Mesothelial cell of epicardium (in vitro differentiated cells): ENCODE measurements at regions not wholly inside any gene's neighbourhood (a gene's known extent, or its start where the extent isn't known, plus 50 kb on each side); places are given as distances from the start of the nearest gene placed in this dataset.

Experiments
- DNase-seq, 2 experiments: peaks; one replicate each; pipeline ENCODE4 v3.0.0; 2021; ENCODE audit warnings: low spot score in 2 of 2; ENCODE audit not compliant: unreplicated experiment in 2 of 2
- H3K27ac Mint-ChIP-seq: 2 replicates; pipeline ENCODE4 v1.8.0; 2021; ENCODE audit warnings: mixed read lengths
- H3K27me3 Mint-ChIP-seq: 2 replicates; pipeline ENCODE4 v1.8.0; 2021; ENCODE audit warnings: low read depth, mixed read lengths
- H3K36me3 Mint-ChIP-seq: 2 replicates; pipeline ENCODE4 v1.8.0; 2021; ENCODE audit warnings: mixed read lengths
- H3K4me1 Mint-ChIP-seq: 2 replicates; pipeline ENCODE4 v1.8.0; 2021; ENCODE audit warnings: mixed read lengths
- H3K4me3 Mint-ChIP-seq: 2 replicates; pipeline ENCODE4 v1.8.0; 2021; ENCODE audit warnings: mild to moderate bottlenecking, moderate library complexity, mixed read lengths
- H3K9me3 Mint-ChIP-seq: 2 replicates; pipeline ENCODE4 v1.8.0; 2021; ENCODE audit warnings: mixed read lengths
- TF ChIP-seq, protein P1 (sequence below): fragments of 200-600 bp; sonication (generic); IDR thresholded peaks from one replicate; pipeline ENCODE4 v1.5.0; 2021; ENCODE audit warnings: antibody characterized with exemption; ENCODE audit not compliant: unreplicated experiment

- no peaks in the 10 kb centered on the region for H3K27me3 Mint-ChIP-seq
- no peaks in the 10 kb centered on the region for H3K4me1 Mint-ChIP-seq
- TF ChIP-seq, protein P1, sequence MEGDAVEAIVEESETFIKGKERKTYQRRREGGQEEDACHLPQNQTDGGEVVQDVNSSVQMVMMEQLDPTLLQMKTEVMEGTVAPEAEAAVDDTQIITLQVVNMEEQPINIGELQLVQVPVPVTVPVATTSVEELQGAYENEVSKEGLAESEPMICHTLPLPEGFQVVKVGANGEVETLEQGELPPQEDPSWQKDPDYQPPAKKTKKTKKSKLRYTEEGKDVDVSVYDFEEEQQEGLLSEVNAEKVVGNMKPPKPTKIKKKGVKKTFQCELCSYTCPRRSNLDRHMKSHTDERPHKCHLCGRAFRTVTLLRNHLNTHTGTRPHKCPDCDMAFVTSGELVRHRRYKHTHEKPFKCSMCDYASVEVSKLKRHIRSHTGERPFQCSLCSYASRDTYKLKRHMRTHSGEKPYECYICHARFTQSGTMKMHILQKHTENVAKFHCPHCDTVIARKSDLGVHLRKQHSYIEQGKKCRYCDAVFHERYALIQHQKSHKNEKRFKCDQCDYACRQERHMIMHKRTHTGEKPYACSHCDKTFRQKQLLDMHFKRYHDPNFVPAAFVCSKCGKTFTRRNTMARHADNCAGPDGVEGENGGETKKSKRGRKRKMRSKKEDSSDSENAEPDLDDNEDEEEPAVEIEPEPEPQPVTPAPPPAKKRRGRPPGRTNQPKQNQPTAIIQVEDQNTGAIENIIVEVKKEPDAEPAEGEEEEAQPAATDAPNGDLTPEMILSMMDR = no peak
- H3K4me3 Mint-ChIP-seq = no peak overlapping the region
- H3K27ac Mint-ChIP-seq = no peak overlapping the region
- DNase-seq = no peak
- H3K9me3 Mint-ChIP-seq = peaks cover 14% of the 10 kb centered on the region
- peaks cover 3% of the 10 kb centered on the region for H3K36me3 Mint-ChIP-seq
Observed at GRCh38 chr4:181592221-181592745, 650.9 kb upstream of the TENM3 start.

GRCh38 chr4:181593703-181594102, 649.5 kb upstream of the TENM3 start:
- no peaks in the 10 kb centered on the region for H3K36me3 Mint-ChIP-seq
- no peak overlapping the region for H3K27ac Mint-ChIP-seq
- peaks cover 7% of the 10 kb centered on the region for H3K4me1 Mint-ChIP-seq
- H3K9me3 Mint-ChIP-seq = peaks cover 10% of the 10 kb centered on the region
- TF ChIP-seq, protein P1 = no peak
- no peak for DNase-seq
- H3K27me3 Mint-ChIP-seq = no peaks in the 10 kb centered on the region
- no peak overlapping the region for H3K4me3 Mint-ChIP-seq

GRCh38 chr4:181594188-181594587, 649.0 kb upstream of the TENM3 start:
- no peak for DNase-seq
- Mint-ChIP-seq H3K9me3 (peaks cover 10% of the 10 kb centered on the region), H3K4me1 (peaks cover 7% of the 10 kb centered on the region), H3K27ac (no peak overlapping the region), H3K4me3 (no peak overlapping the region), H3K36me3 (no peaks in the 10 kb centered on the region), H3K27me3 (no peaks in the 10 kb centered on the region)
- TF ChIP-seq, protein P1 = no peak

GRCh38 chr4:181595716-181596115, 647.5 kb upstream of the TENM3 start:
- Mint-ChIP-seq H3K9me3 (peaks cover 10% of the 10 kb centered on the region), H3K4me3 (no peak overlapping the region), H3K27ac (no peak overlapping the region), H3K27me3 (no peaks in the 10 kb centered on the region), H3K36me3 (no peaks in the 10 kb centered on the region), H3K4me1 (peaks cover 7% of the 10 kb centered on the region)
- TF ChIP-seq, protein P1 = no peak
- DNase-seq = no peak

- H3K27me3 Mint-ChIP-seq = peaks cover 2% of the 10 kb centered on the region
- H3K27ac Mint-ChIP-seq = no peak overlapping the region
- TF ChIP-seq, protein P1 = no peak
- peaks cover 7% of the 10 kb centered on the region for H3K4me1 Mint-ChIP-seq
- no peak overlapping the region for H3K4me3 Mint-ChIP-seq
- peaks cover 7% of the 10 kb centered on the region for H3K9me3 Mint-ChIP-seq
- no peaks in the 10 kb centered on the region for H3K36me3 Mint-ChIP-seq
- DNase-seq = no peak
Observed at GRCh38 chr4:181597766-181598165, 645.4 kb upstream of the TENM3 start.

GRCh38 chr4:181599134-181599533, 644.1 kb upstream of the TENM3 start:
- H3K4me1 Mint-ChIP-seq = peaks cover 7% of the 10 kb centered on the region
- no peak for DNase-seq
- TF ChIP-seq, protein P1 = no peak
- H3K27ac Mint-ChIP-seq = no peak overlapping the region
- H3K4me3 Mint-ChIP-seq = no peak overlapping the region
- peaks cover 7% of the 10 kb centered on the region for H3K9me3 Mint-ChIP-seq
- H3K36me3 Mint-ChIP-seq = no peaks in the 10 kb centered on the region
- H3K27me3 Mint-ChIP-seq = peaks cover 2% of the 10 kb centered on the region
